ENCODE measurements at regions not wholly inside any gene's neighbourhood (a gene's known extent, or its start where the extent isn't known, plus 50 kb on each side); places are given as distances from the start of the nearest gene placed in this dataset.

DNA sequence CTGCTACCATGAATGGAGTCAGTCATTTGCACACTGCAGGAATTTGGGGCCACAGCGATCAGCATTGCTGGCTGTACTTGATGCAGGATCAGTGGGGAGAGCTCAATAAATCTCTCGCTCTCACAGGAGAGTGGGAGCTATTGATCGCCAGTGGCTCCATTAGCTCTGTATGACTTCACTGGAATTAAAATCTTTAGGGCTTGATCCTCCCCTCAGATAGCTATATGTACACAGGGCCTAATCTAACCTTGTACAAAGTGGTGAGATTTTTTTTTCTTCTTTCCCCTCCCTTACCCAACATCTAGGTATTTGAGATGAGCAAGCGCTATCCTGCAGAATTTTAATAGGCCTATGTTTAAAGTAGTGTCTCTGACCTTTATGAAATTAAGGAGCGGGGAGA, 84.9 kb downstream of the IZUMO3 start:
- H3K4me1 ChIP-seq, result no peaks in the 10 kb centered on the region
- no peak overlapping the region for H2AFZ ChIP-seq (replicated peaks)
- no peaks in the 10 kb centered on the region for H3K9me3 ChIP-seq (ENCODE audit: low read depth)
- Mint-ChIP-seq H3K9me3 (no peaks in the 10 kb centered on the region), H3K36me3 (no peaks in the 10 kb centered on the region), H3K27me3 (ENCODE audit: insufficient read depth, low read depth) (no peaks in the 10 kb centered on the region), H3K27ac (no peak overlapping the region), H3K4me1 (no peaks in the 10 kb centered on the region), H3K4me3 (no peak overlapping the region)
- H3K4me3 ChIP-seq, result no peak overlapping the region
- no peaks in the 10 kb centered on the region for H3F3A ChIP-seq (ENCODE audit: low read depth)
- no peak overlapping the region for H3K4me2 ChIP-seq
- H3K79me2 ChIP-seq (ENCODE audit: low read depth), result no peaks in the 10 kb centered on the region
- TF ChIP-seq EZH2 (IDR thresholded peaks at IDR 0.05) (no peak), EZH2phosphoT487 (IDR thresholded peaks at IDR 0.05) (no peak)
- TF ChIP-seq, protein P1, sequence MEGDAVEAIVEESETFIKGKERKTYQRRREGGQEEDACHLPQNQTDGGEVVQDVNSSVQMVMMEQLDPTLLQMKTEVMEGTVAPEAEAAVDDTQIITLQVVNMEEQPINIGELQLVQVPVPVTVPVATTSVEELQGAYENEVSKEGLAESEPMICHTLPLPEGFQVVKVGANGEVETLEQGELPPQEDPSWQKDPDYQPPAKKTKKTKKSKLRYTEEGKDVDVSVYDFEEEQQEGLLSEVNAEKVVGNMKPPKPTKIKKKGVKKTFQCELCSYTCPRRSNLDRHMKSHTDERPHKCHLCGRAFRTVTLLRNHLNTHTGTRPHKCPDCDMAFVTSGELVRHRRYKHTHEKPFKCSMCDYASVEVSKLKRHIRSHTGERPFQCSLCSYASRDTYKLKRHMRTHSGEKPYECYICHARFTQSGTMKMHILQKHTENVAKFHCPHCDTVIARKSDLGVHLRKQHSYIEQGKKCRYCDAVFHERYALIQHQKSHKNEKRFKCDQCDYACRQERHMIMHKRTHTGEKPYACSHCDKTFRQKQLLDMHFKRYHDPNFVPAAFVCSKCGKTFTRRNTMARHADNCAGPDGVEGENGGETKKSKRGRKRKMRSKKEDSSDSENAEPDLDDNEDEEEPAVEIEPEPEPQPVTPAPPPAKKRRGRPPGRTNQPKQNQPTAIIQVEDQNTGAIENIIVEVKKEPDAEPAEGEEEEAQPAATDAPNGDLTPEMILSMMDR (IDR thresholded peaks at IDR 0.05), result no peak
- H3K27ac ChIP-seq, result no peak overlapping the region
- no peaks in the 10 kb centered on the region for H3K27me3 ChIP-seq
- H3K36me3 ChIP-seq, result no peaks in the 10 kb centered on the region
- no peaks in the 10 kb centered on the region for H4K20me1 ChIP-seq (ENCODE audit: low read depth)
- DNase-seq (ENCODE audit: low spot score), result no peak
- no peak overlapping the region for H3K9ac ChIP-seq

DNA sequence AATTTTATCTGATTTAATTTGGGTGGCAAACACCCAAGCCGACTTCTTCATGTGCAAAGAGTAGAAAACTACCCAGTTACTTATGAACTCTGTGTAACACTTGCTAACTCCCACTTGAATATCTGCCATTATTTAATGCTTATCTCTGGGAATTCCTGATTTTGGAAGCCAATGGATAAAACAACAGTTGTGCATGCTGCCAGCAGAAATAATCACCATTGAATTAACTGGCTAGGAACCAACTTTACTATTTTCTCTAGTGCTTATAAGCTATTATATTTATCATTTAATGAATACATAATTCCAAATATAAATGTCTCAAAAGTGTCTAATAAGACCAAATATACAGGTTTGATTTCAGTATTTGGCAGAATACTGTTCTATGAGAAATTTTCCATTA, 85.7 kb downstream of the IZUMO3 start:
- DNase-seq (ENCODE audit: low spot score), result no peak
- no peaks in the 10 kb centered on the region for H3K4me1 Mint-ChIP-seq
- Histone ChIP-seq H3K4me2 (no peak overlapping the region), H3K79me2 (ENCODE audit: low read depth) (no peaks in the 10 kb centered on the region), H3K9ac (no peak overlapping the region), H3F3A (ENCODE audit: low read depth) (no peaks in the 10 kb centered on the region), H3K36me3 (no peaks in the 10 kb centered on the region), H3K27me3 (no peaks in the 10 kb centered on the region), H3K27ac (no peak overlapping the region), H2AFZ (replicated peaks) (no peak overlapping the region), H3K4me1 (no peaks in the 10 kb centered on the region), H4K20me1 (ENCODE audit: low read depth) (no peaks in the 10 kb centered on the region), H3K4me3 (no peak overlapping the region), H3K9me3 (ENCODE audit: low read depth) (no peaks in the 10 kb centered on the region)
- H3K27ac Mint-ChIP-seq, result no peak overlapping the region
- no peaks in the 10 kb centered on the region for H3K36me3 Mint-ChIP-seq
- TF ChIP-seq, protein P1 (IDR thresholded peaks at IDR 0.05), result no peak
- TF ChIP-seq EZH2 (IDR thresholded peaks at IDR 0.05), result no peak
- TF ChIP-seq EZH2phosphoT487 (IDR thresholded peaks at IDR 0.05), result no peak
- H3K4me3 Mint-ChIP-seq, result no peak overlapping the region
- no peaks in the 10 kb centered on the region for H3K9me3 Mint-ChIP-seq
- H3K27me3 Mint-ChIP-seq (ENCODE audit: insufficient read depth, low read depth), result no peaks in the 10 kb centered on the region

GRCh38 chr9:24451346-24451745, 94.4 kb downstream of the IZUMO3 start:
- Histone ChIP-seq H3K79me2 (ENCODE audit: low read depth) (no peaks in the 10 kb centered on the region), H3K27ac (no peak overlapping the region), H3K9ac (no peak overlapping the region), H3K4me1 (no peaks in the 10 kb centered on the region), H3K27me3 (no peaks in the 10 kb centered on the region), H3K4me2 (no peak overlapping the region), H4K20me1 (ENCODE audit: low read depth) (no peaks in the 10 kb centered on the region), H3K9me3 (ENCODE audit: low read depth) (no peaks in the 10 kb centered on the region), H3F3A (ENCODE audit: low read depth) (no peaks in the 10 kb centered on the region), H2AFZ (replicated peaks) (no peak overlapping the region), H3K36me3 (no peaks in the 10 kb centered on the region), H3K4me3 (no peak overlapping the region)
- H3K9me3 Mint-ChIP-seq, result no peaks in the 10 kb centered on the region
- TF ChIP-seq EZH2phosphoT487 (IDR thresholded peaks at IDR 0.05), result no peak
- TF ChIP-seq EZH2 (IDR thresholded peaks at IDR 0.05), result no peak
- TF ChIP-seq, protein P1 (IDR thresholded peaks at IDR 0.05), result no peak
- H3K27ac Mint-ChIP-seq, result no peak overlapping the region
- no peaks in the 10 kb centered on the region for H3K4me1 Mint-ChIP-seq
- H3K27me3 Mint-ChIP-seq (ENCODE audit: insufficient read depth, low read depth), result peaks cover 2% of the 10 kb centered on the region
- H3K4me3 Mint-ChIP-seq, result no peak overlapping the region
- DNase-seq (ENCODE audit: low spot score), result no peak
- H3K36me3 Mint-ChIP-seq, result no peaks in the 10 kb centered on the region

GRCh38 chr9:24449976-24450375, 95.7 kb downstream of the IZUMO3 start:
- no peak overlapping the region for H3K4me3 ChIP-seq
- no peak overlapping the region for H3K4me3 Mint-ChIP-seq
- H3K9me3 Mint-ChIP-seq, result no peaks in the 10 kb centered on the region
- H3K27me3 Mint-ChIP-seq (ENCODE audit: insufficient read depth, low read depth), result peaks cover 2% of the 10 kb centered on the region
- H2AFZ ChIP-seq (replicated peaks), result no peak overlapping the region
- H3K4me2 ChIP-seq, result no peak overlapping the region
- H3K36me3 Mint-ChIP-seq, result no peaks in the 10 kb centered on the region
- no peaks in the 10 kb centered on the region for H3K27me3 ChIP-seq
- no peaks in the 10 kb centered on the region for H3K36me3 ChIP-seq
- H3F3A ChIP-seq (ENCODE audit: low read depth), result no peaks in the 10 kb centered on the region
- H3K27ac Mint-ChIP-seq, result no peak overlapping the region
- no peaks in the 10 kb centered on the region for H4K20me1 ChIP-seq (ENCODE audit: low read depth)
- no peak overlapping the region for H3K9ac ChIP-seq
- no peaks in the 10 kb centered on the region for H3K4me1 Mint-ChIP-seq
- TF ChIP-seq EZH2 (IDR thresholded peaks at IDR 0.05), result no peak
- TF ChIP-seq, protein P1 (IDR thresholded peaks at IDR 0.05), result no peak
- TF ChIP-seq EZH2phosphoT487 (IDR thresholded peaks at IDR 0.05), result no peak
- no peak overlapping the region for H3K27ac ChIP-seq
- no peak for DNase-seq (ENCODE audit: low spot score)
- no peaks in the 10 kb centered on the region for H3K4me1 ChIP-seq
- H3K79me2 ChIP-seq (ENCODE audit: low read depth), result no peaks in the 10 kb centered on the region
- no peaks in the 10 kb centered on the region for H3K9me3 ChIP-seq (ENCODE audit: low read depth)

Data from neural progenitor cell (in vitro differentiated cells).